Left lung (tissue), 4 donors: ENCODE measurements at regions not wholly inside any gene's neighbourhood (a gene's known extent, or its start where the extent isn't known, plus 50 kb on each side); places are given as distances from the start of the nearest gene placed in this dataset.

Source experiments
- ATAC-seq: fragments of 200-7000 bp; cut with Tn5 transposase; one replicate; pipeline ENCODE4 v1.9.1; 2020; ENCODE audit warnings: moderate library complexity
- DNase-seq, 4 donors: peaks; one replicate each; pipeline ENCODE4 v3.0.0-alpha.2; 2013 to 2020
- H3K27ac ChIP-seq, 2 donors: fragments of 200-600 bp; sonication (generic) in 1 of 2; one replicate each; pipeline versions ENCODE4 v1.5.0 to v1.8.0; 2020 to 2021
- H3K27me3 ChIP-seq, 2 donors: fragments of 200-600 bp; sonication (generic) in 1 of 2; one replicate each; pipeline versions ENCODE4 v1.5.0 to v1.8.0; 2020 to 2021
- H3K36me3 ChIP-seq, 2 donors: fragments of 200-600 bp; sonication (generic) in 1 of 2; one replicate each; pipeline versions ENCODE4 v1.5.0 to v1.8.0; 2020 to 2021
- H3K4me1 ChIP-seq, 2 donors: fragments of 200-600 bp; one replicate each; pipeline ENCODE4 v1.8.0; 2021
- H3K4me3 ChIP-seq, 2 donors: fragments of 200-600 bp; sonication (generic) in 1 of 2; one replicate each; pipeline versions ENCODE4 v1.5.0 to v1.8.0; 2020 to 2021; ENCODE audit warnings: mild to moderate bottlenecking in 1 of 2
- H3K9me3 ChIP-seq, 2 donors: fragments of 200-600 bp; sonication (generic) in 1 of 2; one replicate each; pipeline versions ENCODE4 v1.5.0 to v1.8.0; 2020 to 2021
- CTCF ChIP-seq, 2 donors: fragments of 200-600 bp; sonication (generic) in 1 of 2; IDR thresholded peaks; one replicate each; pipeline versions ENCODE4 v1.5.0 to v1.8.0; 2021; ENCODE audit warnings: antibody characterized with exemption in 2 of 2
- intact Hi-C, 2 donors: fragments of 100-400 bp; cut with DNase I; formaldehyde crosslinking; loops; one replicate each; pipeline versions ENCODE4 v1.11.2 to v1.14.2; 2022
- donor health status: DM: no; HTN: yes; CAD: no.
- donor health status: DM: no; HTN: no; CAD: no.

DNA sequence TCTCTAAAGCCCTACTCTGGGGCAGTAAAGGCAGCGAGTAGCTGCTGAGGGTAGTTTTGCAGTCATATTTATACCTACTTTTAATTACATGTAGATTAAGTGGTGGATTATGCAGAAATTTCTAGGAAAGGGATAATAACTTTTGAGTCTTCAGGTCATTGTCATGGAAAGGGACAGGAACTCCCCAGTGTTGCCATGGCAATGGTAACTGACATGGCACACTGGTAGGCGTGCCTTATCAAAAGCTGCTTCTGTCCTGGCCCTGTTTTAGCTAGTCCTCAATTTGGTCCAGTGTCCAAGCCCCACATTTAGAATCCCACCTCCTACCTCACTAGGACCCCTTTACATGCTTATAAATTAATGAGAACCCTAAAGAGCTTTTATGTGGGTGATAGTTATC lies 303.1 kb downstream of the VRK1 start:
- H3K9me3 ChIP-seq = no peaks in the 10 kb centered on the region
- DNase-seq = no peak
- H3K4me3 ChIP-seq = no peak overlapping the region
- H3K36me3 ChIP-seq = no peaks in the 10 kb centered on the region
- no peak for ATAC-seq
- TF ChIP-seq CTCF (IDR thresholded peaks at IDR 0.05) = no peak
- H3K27me3 ChIP-seq = peaks cover 0 to 23% of the 10 kb centered on the region in 2 donors
- intact Hi-C loops = no loop called here
- no peak overlapping the region for H3K27ac ChIP-seq
- no peaks in the 10 kb centered on the region for H3K4me1 ChIP-seq

DNA sequence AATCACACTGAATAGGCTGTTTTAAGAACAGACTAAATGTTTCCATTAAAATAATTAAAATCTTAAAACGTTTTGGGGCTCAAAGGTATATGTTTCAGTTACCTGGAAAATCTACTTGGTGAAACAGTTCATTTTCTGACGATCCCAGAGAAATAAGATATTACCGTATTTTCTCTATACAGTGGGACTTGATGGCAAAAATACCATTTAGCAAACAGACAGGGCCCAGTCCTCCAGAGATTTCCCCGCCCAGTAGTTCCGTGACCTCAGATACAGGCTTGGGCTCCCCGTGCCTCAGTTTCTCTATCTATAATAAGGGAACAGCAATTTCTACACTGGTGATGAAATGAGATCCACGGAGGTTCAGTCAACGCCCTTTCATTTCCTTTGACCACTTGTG lies 304.4 kb downstream of the VRK1 start:
- intact Hi-C loops = no loop called here
- TF ChIP-seq CTCF (IDR thresholded peaks at IDR 0.05) = no peak
- no peaks in the 10 kb centered on the region for H3K36me3 ChIP-seq

DNA sequence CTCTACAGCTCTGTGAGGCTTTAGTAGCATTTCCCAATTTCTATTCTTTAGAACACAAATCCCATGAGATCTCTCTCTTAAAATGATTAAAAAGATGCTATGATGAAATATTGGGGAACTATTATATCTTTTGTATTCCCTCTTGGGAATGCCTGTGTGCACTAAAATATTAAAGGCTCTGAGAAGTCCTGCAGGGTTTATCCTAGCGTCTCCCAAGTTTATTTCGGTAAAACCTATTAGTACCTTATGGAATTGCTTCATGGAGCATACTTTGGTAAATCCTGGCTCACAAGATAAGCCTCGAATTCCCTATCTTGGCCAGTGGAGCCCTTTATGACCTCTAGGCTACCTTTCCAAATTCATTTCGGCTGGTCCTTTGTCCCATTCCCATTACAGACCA lies 306.8 kb downstream of the VRK1 start:
- no peak overlapping the region for H3K4me3 ChIP-seq
- no peak overlapping the region for H3K27ac ChIP-seq
- peaks cover 0 to 23% of the 10 kb centered on the region in 2 donors for H3K27me3 ChIP-seq
- no peaks in the 10 kb centered on the region for H3K36me3 ChIP-seq
- intact Hi-C loops = no loop called here
- no peaks in the 10 kb centered on the region for H3K4me1 ChIP-seq
- DNase-seq (no peak), ATAC-seq (no peak)
- TF ChIP-seq CTCF (IDR thresholded peaks at IDR 0.05) = no peak
- peaks cover 0 to 5% of the 10 kb centered on the region in 2 donors for H3K9me3 ChIP-seq

More for the DNA sequence above, 304.4 kb downstream of the VRK1 start:
- Histone ChIP-seq H3K9me3 (no peaks in the 10 kb centered on the region), H3K4me3 (no peak overlapping the region), H3K27ac (no peak overlapping the region), H3K4me1 (no peaks in the 10 kb centered on the region), H3K27me3 (peaks cover 0 to 23% of the 10 kb centered on the region in 2 donors)
- ATAC-seq (no peak), DNase-seq (no peak)

- ATAC-seq = no peak
- Histone ChIP-seq H3K4me3 (no peak overlapping the region), H3K27ac (no peak overlapping the region), H3K27me3 (peaks cover 0 to 21% of the 10 kb centered on the region in 2 donors), H3K9me3 (peaks cover 0 to 12% of the 10 kb centered on the region in 2 donors), H3K36me3 (no peaks in the 10 kb centered on the region), H3K4me1 (no peaks in the 10 kb centered on the region)
- TF ChIP-seq CTCF (IDR thresholded peaks at IDR 0.05) = no peak
- intact Hi-C loops = no loop called here
- peak in 1 of 4 donors; percentile 15 for DNase-seq
These were observed 309.0 kb downstream of the VRK1 start for GRCh38 chr14:97106166-97106565.

- Histone ChIP-seq H3K9me3 (peaks cover 0 to 12% of the 10 kb centered on the region in 2 donors), H3K27me3 (peaks cover 0 to 17% of the 10 kb centered on the region in 2 donors), H3K36me3 (no peaks in the 10 kb centered on the region), H3K27ac (no peak overlapping the region), H3K4me3 (no peak overlapping the region), H3K4me1 (no peaks in the 10 kb centered on the region)
- DNase-seq (peak in 1 of 4 donors; percentile 3), ATAC-seq (no peak)
- intact Hi-C loops = no loop called here
- TF ChIP-seq CTCF (IDR thresholded peaks at IDR 0.05) = no peak
These were observed 309.4 kb downstream of the VRK1 start for GRCh38 chr14:97106609-97107008.
